ENCODE measurements at regions not wholly inside any gene's neighbourhood (a gene's known extent, or its start where the extent isn't known, plus 50 kb on each side); places are given as distances from the start of the nearest gene placed in this dataset.
"Not testable (repeated sequence)": the region's sequence is repeated elsewhere in the genome, so short reads cannot be mapped to it uniquely, and the experiment has no call there.

DNA sequence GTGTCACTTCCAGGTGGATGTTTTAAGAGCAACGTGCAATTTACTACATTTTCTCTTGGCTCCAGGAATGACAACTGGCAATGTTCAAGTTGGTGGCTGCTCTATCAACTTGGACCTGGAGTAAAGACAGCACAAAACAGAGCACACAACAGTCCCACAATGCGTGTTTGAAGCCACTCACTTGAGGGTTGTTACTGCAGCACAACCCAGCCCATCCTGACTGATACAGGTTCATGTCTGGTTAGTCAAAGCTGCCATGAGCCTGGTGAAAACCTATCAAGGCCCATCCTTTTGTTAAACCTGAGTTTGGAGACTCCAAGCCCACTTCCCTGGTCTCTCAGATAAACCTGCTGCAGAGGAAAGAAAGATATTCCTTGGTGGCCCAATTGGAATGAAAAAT lies 81.1 kb upstream of the LARP1 start:
- in situ Hi-C loops (cut with HindIII; ENCODE audit: low pct_unique_long_range_greater_than_20kb, low sequenced_read_pairs) (no loop called here), intact Hi-C loops (cut with micrococcal nuclease; ENCODE audit: unreplicated experiment) (no loop called here)

DNA sequence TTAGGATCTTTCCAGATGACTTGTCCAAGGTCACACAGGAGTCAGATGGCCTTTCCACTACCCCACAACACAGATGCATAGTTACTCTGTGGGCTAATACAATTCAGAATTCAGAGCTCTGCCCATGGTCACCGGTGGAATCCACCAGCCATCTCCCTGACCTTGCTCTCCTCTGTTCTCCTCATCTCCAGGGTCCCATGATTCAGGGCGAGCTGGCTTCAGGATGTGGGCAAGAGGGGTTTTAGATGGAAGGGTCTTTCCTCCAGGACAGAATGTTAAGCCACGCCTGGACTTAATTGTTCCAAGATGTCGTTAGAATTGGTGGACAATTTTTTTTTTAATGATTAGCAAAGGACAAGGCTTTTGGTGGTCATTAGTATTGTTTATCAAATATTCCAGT lies 81.7 kb upstream of the LARP1 start:
- ChIA-PET POLR2A (interaction anchor here (0.7 kb wide), 1 partner anchor 151 kb away, joined by 12 read pairs; no protein-coding TSS in a partner anchor), CTCF (no interaction called here)
- BruUV-seq (replicated peaks): no TSS peak
- no peaks in the 10 kb centered on the region for H3K4me1 ChIP-seq (ENCODE audit: control insufficient read depth, insufficient read depth, low read length)
- no peaks in the 10 kb centered on the region for H3K36me3 ChIP-seq (ENCODE audit: control insufficient read depth, insufficient read depth, low read length)
- H3K27ac ChIP-seq (ENCODE audit: low read length): no peak overlapping the region
- in situ Hi-C loops (cut with HindIII; ENCODE audit: low pct_unique_long_range_greater_than_20kb, low sequenced_read_pairs): no loop called here
- DNase-seq (ENCODE audit: low read depth, low spot score): no peak
- TF ChIP-seq, protein P1, sequence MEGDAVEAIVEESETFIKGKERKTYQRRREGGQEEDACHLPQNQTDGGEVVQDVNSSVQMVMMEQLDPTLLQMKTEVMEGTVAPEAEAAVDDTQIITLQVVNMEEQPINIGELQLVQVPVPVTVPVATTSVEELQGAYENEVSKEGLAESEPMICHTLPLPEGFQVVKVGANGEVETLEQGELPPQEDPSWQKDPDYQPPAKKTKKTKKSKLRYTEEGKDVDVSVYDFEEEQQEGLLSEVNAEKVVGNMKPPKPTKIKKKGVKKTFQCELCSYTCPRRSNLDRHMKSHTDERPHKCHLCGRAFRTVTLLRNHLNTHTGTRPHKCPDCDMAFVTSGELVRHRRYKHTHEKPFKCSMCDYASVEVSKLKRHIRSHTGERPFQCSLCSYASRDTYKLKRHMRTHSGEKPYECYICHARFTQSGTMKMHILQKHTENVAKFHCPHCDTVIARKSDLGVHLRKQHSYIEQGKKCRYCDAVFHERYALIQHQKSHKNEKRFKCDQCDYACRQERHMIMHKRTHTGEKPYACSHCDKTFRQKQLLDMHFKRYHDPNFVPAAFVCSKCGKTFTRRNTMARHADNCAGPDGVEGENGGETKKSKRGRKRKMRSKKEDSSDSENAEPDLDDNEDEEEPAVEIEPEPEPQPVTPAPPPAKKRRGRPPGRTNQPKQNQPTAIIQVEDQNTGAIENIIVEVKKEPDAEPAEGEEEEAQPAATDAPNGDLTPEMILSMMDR (IDR thresholded peaks at IDR 0.05): no peak
- TF ChIP-seq TCF7L2 (IDR thresholded peaks at IDR 0.05; ENCODE audit: low read depth, low read length) (no peak), POLR2AphosphoS5 (IDR thresholded peaks at IDR 0.05; ENCODE audit: low read depth, low read length) (no peak), SIN3A (IDR thresholded peaks at IDR 0.05; ENCODE audit: borderline replicate concordance, insufficient read depth, low read depth, low read length) (no peak)
- TF ChIP-seq, protein P2, sequence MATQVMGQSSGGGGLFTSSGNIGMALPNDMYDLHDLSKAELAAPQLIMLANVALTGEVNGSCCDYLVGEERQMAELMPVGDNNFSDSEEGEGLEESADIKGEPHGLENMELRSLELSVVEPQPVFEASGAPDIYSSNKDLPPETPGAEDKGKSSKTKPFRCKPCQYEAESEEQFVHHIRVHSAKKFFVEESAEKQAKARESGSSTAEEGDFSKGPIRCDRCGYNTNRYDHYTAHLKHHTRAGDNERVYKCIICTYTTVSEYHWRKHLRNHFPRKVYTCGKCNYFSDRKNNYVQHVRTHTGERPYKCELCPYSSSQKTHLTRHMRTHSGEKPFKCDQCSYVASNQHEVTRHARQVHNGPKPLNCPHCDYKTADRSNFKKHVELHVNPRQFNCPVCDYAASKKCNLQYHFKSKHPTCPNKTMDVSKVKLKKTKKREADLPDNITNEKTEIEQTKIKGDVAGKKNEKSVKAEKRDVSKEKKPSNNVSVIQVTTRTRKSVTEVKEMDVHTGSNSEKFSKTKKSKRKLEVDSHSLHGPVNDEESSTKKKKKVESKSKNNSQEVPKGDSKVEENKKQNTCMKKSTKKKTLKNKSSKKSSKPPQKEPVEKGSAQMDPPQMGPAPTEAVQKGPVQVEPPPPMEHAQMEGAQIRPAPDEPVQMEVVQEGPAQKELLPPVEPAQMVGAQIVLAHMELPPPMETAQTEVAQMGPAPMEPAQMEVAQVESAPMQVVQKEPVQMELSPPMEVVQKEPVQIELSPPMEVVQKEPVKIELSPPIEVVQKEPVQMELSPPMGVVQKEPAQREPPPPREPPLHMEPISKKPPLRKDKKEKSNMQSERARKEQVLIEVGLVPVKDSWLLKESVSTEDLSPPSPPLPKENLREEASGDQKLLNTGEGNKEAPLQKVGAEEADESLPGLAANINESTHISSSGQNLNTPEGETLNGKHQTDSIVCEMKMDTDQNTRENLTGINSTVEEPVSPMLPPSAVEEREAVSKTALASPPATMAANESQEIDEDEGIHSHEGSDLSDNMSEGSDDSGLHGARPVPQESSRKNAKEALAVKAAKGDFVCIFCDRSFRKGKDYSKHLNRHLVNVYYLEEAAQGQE (IDR thresholded peaks at IDR 0.05; ENCODE audit: insufficient read depth in 1 of 2, low read depth in 2 of 2, low read length in 1 of 2): no peak
- no peaks in the 10 kb centered on the region for H3K27me3 ChIP-seq (ENCODE audit: control insufficient read depth, insufficient read depth, low read length)
- intact Hi-C loops (cut with micrococcal nuclease; ENCODE audit: unreplicated experiment): no loop called here
- no peak overlapping the region for H3K4me3 ChIP-seq (ENCODE audit: low read depth in 2 of 2, low read length in 2 of 2)
- no peaks in the 10 kb centered on the region for H3K9me3 ChIP-seq (ENCODE audit: control insufficient read depth, insufficient read depth, low read depth, low read length)
- ATAC-seq: no peak

More for the DNA sequence above, 81.1 kb upstream of the LARP1 start:
- no peak overlapping the region for H3K4me3 ChIP-seq (ENCODE audit: low read depth in 2 of 2, low read length in 2 of 2)
- H3K36me3 ChIP-seq (ENCODE audit: control insufficient read depth, insufficient read depth, low read length): no peaks in the 10 kb centered on the region
- ChIA-PET CTCF (no interaction called here), POLR2A (interaction anchor here (0.7 kb wide), 1 partner anchor 151 kb away, joined by 12 read pairs; no protein-coding TSS in a partner anchor)
- H3K27me3 ChIP-seq (ENCODE audit: control insufficient read depth, insufficient read depth, low read length): no peaks in the 10 kb centered on the region
- DNase-seq (ENCODE audit: low read depth, low spot score) (no peak), ATAC-seq (no peak)
- TF ChIP-seq, protein P2 (IDR thresholded peaks at IDR 0.05; ENCODE audit: insufficient read depth in 1 of 2, low read depth in 2 of 2, low read length in 1 of 2): no peak
- TF ChIP-seq POLR2AphosphoS5 (IDR thresholded peaks at IDR 0.05; ENCODE audit: low read depth, low read length) (no peak), SIN3A (IDR thresholded peaks at IDR 0.05; ENCODE audit: borderline replicate concordance, insufficient read depth, low read depth, low read length) (no peak), TCF7L2 (IDR thresholded peaks at IDR 0.05; ENCODE audit: low read depth, low read length) (no peak)
- TF ChIP-seq, protein P1 (IDR thresholded peaks at IDR 0.05): no peak
- no TSS peak for BruUV-seq (replicated peaks)
- no peaks in the 10 kb centered on the region for H3K4me1 ChIP-seq (ENCODE audit: control insufficient read depth, insufficient read depth, low read length)
- H3K27ac ChIP-seq (ENCODE audit: low read length): no peak overlapping the region
- H3K9me3 ChIP-seq (ENCODE audit: control insufficient read depth, insufficient read depth, low read depth, low read length): no peaks in the 10 kb centered on the region

DNA sequence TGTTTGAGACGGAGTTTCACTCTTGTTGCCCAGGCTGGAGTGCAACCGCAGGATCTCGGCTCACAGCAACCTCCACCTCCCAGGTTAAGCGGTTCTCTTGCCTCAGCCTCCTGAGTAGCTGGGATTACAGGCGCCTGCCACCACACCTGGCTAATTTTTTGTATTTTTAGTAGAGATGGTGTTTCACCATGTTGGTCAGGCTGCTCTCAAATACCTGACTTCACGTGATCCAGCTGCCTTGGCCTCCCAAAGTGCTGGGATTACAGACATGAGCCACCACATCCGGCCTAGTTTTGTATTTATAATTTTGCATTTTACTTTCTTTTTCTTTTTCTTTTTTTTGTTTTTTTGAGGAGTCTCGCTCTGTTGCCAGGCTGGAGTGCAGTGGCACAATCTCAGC lies 85.3 kb upstream of the LARP1 start:
- ATAC-seq; in situ Hi-C loops (cut with HindIII; ENCODE audit: low pct_unique_long_range_greater_than_20kb, low sequenced_read_pairs); CTCF ChIA-PET; POLR2A ChIA-PET; H3K27ac ChIP-seq (ENCODE audit: low read length); BruUV-seq (replicated peaks); H3K36me3 ChIP-seq (ENCODE audit: control insufficient read depth, insufficient read depth, low read length); H3K4me3 ChIP-seq (ENCODE audit: low read depth in 2 of 2, low read length in 2 of 2); H3K27me3 ChIP-seq (ENCODE audit: control insufficient read depth, insufficient read depth, low read length); H3K4me1 ChIP-seq (ENCODE audit: control insufficient read depth, insufficient read depth, low read length); intact Hi-C loops (cut with micrococcal nuclease; ENCODE audit: unreplicated experiment); DNase-seq (ENCODE audit: low read depth, low spot score); H3K9me3 ChIP-seq (ENCODE audit: control insufficient read depth, insufficient read depth, low read depth, low read length): not testable (repeated sequence)
